Neuronal stem cell (in vitro differentiated cells): ENCODE measurements at regions not wholly inside any gene's neighbourhood (a gene's known extent, or its start where the extent isn't known, plus 50 kb on each side); places are given as distances from the start of the nearest gene placed in this dataset.
"Not testable (repeated sequence)": the region's sequence is repeated elsewhere in the genome, so short reads cannot be mapped to it uniquely, and the experiment has no call there.

Source experiments
- DNase-seq: peaks from one replicate; pipeline ENCODE4 v3.0.0-alpha.2; 2013; ENCODE audit warnings: low spot score
- H2AFZ ChIP-seq: one replicate; pipeline ENCODE4 v1.6.1; 2013; ENCODE audit warnings: mild to moderate bottlenecking, low read length, inconsistent platforms
- H2AK5ac ChIP-seq: 2 replicates; pipeline ENCODE4 v1.6.1; 2013; ENCODE audit warnings: low read depth, mild to moderate bottlenecking, inconsistent platforms, low read length, moderate library complexity, mixed read lengths
- H2BK120ac ChIP-seq: 2 replicates; pipeline ENCODE4 v1.6.1; 2013; ENCODE audit warnings: low read depth, mild to moderate bottlenecking, inconsistent platforms, low read length, moderate library complexity, mixed read lengths
- H2BK12ac ChIP-seq: one replicate; pipeline ENCODE4 v1.6.1; 2013; ENCODE audit warnings: low read length, inconsistent platforms
- H2BK15ac ChIP-seq: 2 replicates; pipeline ENCODE4 v1.6.1; 2013; ENCODE audit warnings: mild to moderate bottlenecking, low read length, inconsistent platforms, mixed read lengths
- H2BK5ac ChIP-seq: one replicate; pipeline ENCODE4 v1.6.1; 2013; ENCODE audit warnings: inconsistent platforms, mild to moderate bottlenecking, low read length, moderate library complexity
- H3K14ac ChIP-seq: one replicate; pipeline ENCODE4 v1.6.1; 2013; ENCODE audit warnings: low read length, inconsistent platforms
- H3K18ac ChIP-seq: 2 replicates; pipeline ENCODE4 v1.6.1; 2013; ENCODE audit warnings: low read length, inconsistent platforms
- H3K23ac ChIP-seq: 2 replicates; pipeline ENCODE4 v1.6.1; 2013; ENCODE audit warnings: low read depth, mild to moderate bottlenecking, mixed read lengths, low read length, inconsistent platforms; ENCODE audit not compliant: poor library complexity
- H3K27ac ChIP-seq: replicated peaks from 3 replicates; pipeline ENCODE4 v1.5.1; 2013; ENCODE audit warnings: low read length, inconsistent platforms
- H3K27me3 ChIP-seq, 3 experiments: 2 replicates each; pipeline ENCODE4 v1.6.1; 2013; ENCODE audit warnings: low read length in 3 of 3, mild to moderate bottlenecking in 2 of 3, inconsistent platforms in 1 of 3, low read depth in 1 of 3, mixed read lengths in 1 of 3, moderate library complexity in 1 of 3; ENCODE audit not compliant: control insufficient read depth in 3 of 3, insufficient read depth in 3 of 3
- H3K36me3 ChIP-seq, 2 donors: replicated peaks in 1 of 2; 2 replicates each; pipeline ENCODE4 v1.6.1; 2013; ENCODE audit warnings: low read length in 2 of 2; ENCODE audit not compliant: control insufficient read depth in 2 of 2, insufficient read depth in 2 of 2
- H3K4ac ChIP-seq: 2 replicates; pipeline ENCODE4 v1.6.1; 2013; ENCODE audit warnings: inconsistent platforms, mild to moderate bottlenecking, low read length, moderate library complexity
- H3K4me1 ChIP-seq, 2 donors: 1 replicate in 1 of 2; 2 replicates in 1 of 2; pipeline ENCODE4 v1.6.1; 2013; ENCODE audit warnings: low read length in 2 of 2, low read depth in 1 of 2; ENCODE audit not compliant: control insufficient read depth in 2 of 2, insufficient read depth in 1 of 2
- H3K4me2 ChIP-seq: one replicate; pipeline ENCODE4 v1.6.1; 2013; ENCODE audit warnings: mild to moderate bottlenecking, low read length, inconsistent platforms; ENCODE audit not compliant: insufficient read depth, poor library complexity, severe bottlenecking
- H3K4me3 ChIP-seq, 2 donors: 2 replicates each; pipeline ENCODE4 v1.5.1; 2013; ENCODE audit warnings: low read length in 2 of 2, mild to moderate bottlenecking in 2 of 2, inconsistent platforms in 1 of 2, moderate library complexity in 1 of 2
- H3K79me1 ChIP-seq: one replicate; pipeline ENCODE4 v1.6.1; 2013; ENCODE audit warnings: low read depth, mild to moderate bottlenecking, inconsistent platforms, low read length, moderate library complexity
- H3K9ac ChIP-seq: one replicate; pipeline ENCODE4 v1.6.1; 2013; ENCODE audit warnings: mild to moderate bottlenecking, low read depth, low read length, inconsistent platforms; ENCODE audit not compliant: poor library complexity
- H3K9me3 ChIP-seq, 2 donors: replicated peaks in 1 of 2; 2 replicates each; pipeline versions ENCODE3 to v1.6.1; 2013; ENCODE audit warnings: low read length in 2 of 2, mild to moderate bottlenecking in 2 of 2, inconsistent platforms in 1 of 2, low read depth in 1 of 2, mixed read lengths in 1 of 2, moderate library complexity in 1 of 2; ENCODE audit not compliant: control insufficient read depth in 2 of 2, insufficient read depth in 1 of 2
- H4K8ac ChIP-seq: one replicate; pipeline ENCODE4 v1.6.1; 2013; ENCODE audit warnings: low read depth, mild to moderate bottlenecking, inconsistent platforms, low read length, moderate library complexity
- H4K91ac ChIP-seq: one replicate; pipeline ENCODE4 v1.6.1; 2013; ENCODE audit warnings: low read length, low read depth, mild to moderate bottlenecking, inconsistent platforms; ENCODE audit not compliant: poor library complexity
- WGBS, 2 donors: extraction: QIAGEN DNeasy Blood & Tissue Kit; methylation state at CpG; one replicate each; pipeline ENCODE4 v1.1.7; 2013; ENCODE audit warnings: missing lambda C conversion rate in 2 of 2, mixed read lengths in 1 of 2; ENCODE audit not compliant: insufficient read length in 2 of 2, insufficient replicate concordance in 1 of 2; ENCODE audit errors: extremely low coverage in 2 of 2; 5-methylcytosine and 5-hydroxymethylcytosine counted together

- not testable (repeated sequence) for H4K8ac ChIP-seq, H2BK5ac ChIP-seq, H2AFZ ChIP-seq, H4K91ac ChIP-seq, H3K4me3 ChIP-seq, H2BK12ac ChIP-seq, DNase-seq, H2AK5ac ChIP-seq, H3K4ac ChIP-seq, H3K36me3 ChIP-seq, H3K9ac ChIP-seq, H3K18ac ChIP-seq, H3K79me1 ChIP-seq, H3K14ac ChIP-seq, H3K27me3 ChIP-seq, H3K27ac ChIP-seq, H3K23ac ChIP-seq, H2BK15ac ChIP-seq, H2BK120ac ChIP-seq, H3K4me1 ChIP-seq, H3K4me2 ChIP-seq, H3K9me3 ChIP-seq
- WGBS, 2 donors, result no CpG with 5 or more reads among the region's 8 CpGs
Measured at GRCh38 chr5:1982561-1982960, 99.8 kb upstream of the IRX4 start.

- peaks cover 3 to 4% of the 10 kb centered on the region in 2 donors for H3K9me3 ChIP-seq
- peaks cover 0 to 2% of the 10 kb centered on the region in 2 donors for H3K36me3 ChIP-seq
- H4K91ac ChIP-seq, result no peak overlapping the region
- H3K4me3 ChIP-seq, result no peak overlapping the region
- H2BK12ac ChIP-seq, result no peak overlapping the region
- no peak overlapping the region for H3K9ac ChIP-seq
- H3K27ac ChIP-seq, result no peak overlapping the region
- H2BK120ac ChIP-seq, result no peak overlapping the region
- H2BK15ac ChIP-seq, result no peak overlapping the region
- no peak overlapping the region for H4K8ac ChIP-seq
- H3K27me3 ChIP-seq, result peaks cover 0 to 2% (median 0%) of the 10 kb centered on the region in 3 experiments
- H3K4ac ChIP-seq, result no peak overlapping the region
- no peaks in the 10 kb centered on the region for H3K79me1 ChIP-seq
- no peak overlapping the region for H2AFZ ChIP-seq
- no peak overlapping the region for H3K4me2 ChIP-seq
- no peak overlapping the region for H3K23ac ChIP-seq
- no peak overlapping the region for H2BK5ac ChIP-seq
- no peak overlapping the region for H2AK5ac ChIP-seq
- no CpG with 5 or more reads among the region's 12 CpGs for WGBS, 2 donors
- no peak overlapping the region for H3K14ac ChIP-seq
- peaks cover 0 to 4% of the 10 kb centered on the region in 2 donors for H3K4me1 ChIP-seq
- no peak overlapping the region for H3K18ac ChIP-seq
- no peak for DNase-seq
Measured at GRCh38 chr5:1975898-1976765, 93.4 kb upstream of the IRX4 start.

GRCh38 chr5:1975406-1975715 is 92.6 kb upstream of the IRX4 start:
- Histone ChIP-seq H3K14ac (no peak overlapping the region), H2AFZ (no peak overlapping the region), H2BK12ac (no peak overlapping the region), H3K4ac (no peak overlapping the region), H3K79me1 (no peaks in the 10 kb centered on the region), H3K4me3 (no peak overlapping the region), H3K23ac (no peak overlapping the region), H2BK15ac (no peak overlapping the region), H3K27ac (no peak overlapping the region), H3K9ac (no peak overlapping the region), H2BK5ac (no peak overlapping the region), H4K8ac (no peak overlapping the region), H4K91ac (no peak overlapping the region), H3K36me3 (peaks cover 0 to 2% of the 10 kb centered on the region in 2 donors), H3K4me1 (peaks cover 0 to 4% of the 10 kb centered on the region in 2 donors), H3K4me2 (no peak overlapping the region), H3K18ac (no peak overlapping the region), H2BK120ac (no peak overlapping the region), H3K27me3 (peaks cover 0 to 2% (median 0%) of the 10 kb centered on the region in 3 experiments), H3K9me3 (peaks cover 3 to 4% of the 10 kb centered on the region in 2 donors), H2AK5ac (no peak overlapping the region)
- DNase-seq, result no peak
- no CpG with 5 or more reads among the region's 7 CpGs for WGBS, 2 donors

- peak overlapping the region; percentile 84 for H3K18ac ChIP-seq
- H3K27ac ChIP-seq, result no peak overlapping the region
- DNase-seq, result no peak
- H2AK5ac ChIP-seq, result no peak overlapping the region
- H2BK120ac ChIP-seq, result no peak overlapping the region
- peaks cover 0 to 2% of the 10 kb centered on the region in 2 donors for H3K36me3 ChIP-seq
- no peak overlapping the region for H3K14ac ChIP-seq
- H3K23ac ChIP-seq, result no peak overlapping the region
- no peak overlapping the region for H3K4me3 ChIP-seq
- no CpG with 5 or more reads among the region's 18 CpGs for WGBS, 2 donors
- H4K8ac ChIP-seq, result no peak overlapping the region
- H2BK15ac ChIP-seq, result peak overlapping the region; percentile 54
- H3K4ac ChIP-seq, result no peak overlapping the region
- H3K79me1 ChIP-seq, result no peaks in the 10 kb centered on the region
- no peak overlapping the region for H4K91ac ChIP-seq
- H3K27me3 ChIP-seq, result peaks cover 0 to 2% (median 0%) of the 10 kb centered on the region in 3 experiments
- H3K9ac ChIP-seq, result no peak overlapping the region
- H2BK12ac ChIP-seq, result no peak overlapping the region
- no peak overlapping the region for H3K4me2 ChIP-seq
- H2AFZ ChIP-seq, result no peak overlapping the region
- peaks cover 0 to 4% of the 10 kb centered on the region in 2 donors for H3K4me1 ChIP-seq
- no peak overlapping the region for H2BK5ac ChIP-seq
- H3K9me3 ChIP-seq, result peaks cover 3 to 4% of the 10 kb centered on the region in 2 donors
Measured at GRCh38 chr5:1974501-1975405, 92.0 kb upstream of the IRX4 start.
